OCI-LY1 (cell line): ENCODE measurements at regions not wholly inside any gene's neighbourhood (a gene's known extent, or its start where the extent isn't known, plus 50 kb on each side); places are given as distances from the start of the nearest gene placed in this dataset.

Experiments
- H2AFZ ChIP-seq: fragments of 200-600 bp; sonication (generic), shearing (Covaris generic); 2 replicates; pipeline ENCODE4 v1.6.0; 2014; ENCODE audit warnings: antibody characterized with exemption, mild to moderate bottlenecking, low read length
- H3F3A ChIP-seq: fragments of 200-600 bp; sonication (generic), shearing (Covaris generic); 2 replicates; pipeline ENCODE4 v1.6.0; 2014; ENCODE audit warnings: mild to moderate bottlenecking, antibody characterized with exemption, low read length, moderate library complexity; ENCODE audit not compliant: insufficient read depth
- H3K27ac ChIP-seq: fragments of 200-600 bp; sonication (generic); 2 replicates; pipeline ENCODE4 v1.5.1; 2014; ENCODE audit warnings: low read length, mixed run types, mild to moderate bottlenecking, low read depth; ENCODE audit not compliant: poor library complexity, severe bottlenecking
- H3K27me3 ChIP-seq: fragments of 200-600 bp; sonication (generic); 2 replicates; pipeline ENCODE4 v1.6.0; 2014; ENCODE audit warnings: antibody characterized with exemption, mild to moderate bottlenecking, low read length, moderate library complexity; ENCODE audit not compliant: insufficient read depth
- H3K36me3 ChIP-seq: fragments of 200-600 bp; sonication (generic); 2 replicates; pipeline ENCODE4 v1.6.1; 2014; ENCODE audit warnings: mild to moderate bottlenecking, antibody characterized with exemption, low read length, moderate library complexity, mixed read lengths; ENCODE audit not compliant: insufficient read depth
- H3K4me1 ChIP-seq: fragments of 200-600 bp; sonication (generic); 2 replicates; pipeline ENCODE4 v1.5.1; 2014; ENCODE audit warnings: mild to moderate bottlenecking, low read length, moderate library complexity; ENCODE audit not compliant: insufficient read depth, severe bottlenecking
- H3K4me2 ChIP-seq: fragments of 200-600 bp; sonication (generic), shearing (Covaris generic); 2 replicates; pipeline ENCODE4 v1.6.1; 2014; ENCODE audit warnings: low read length
- H3K4me3 ChIP-seq: fragments of 200-600 bp; sonication (generic); 2 replicates; pipeline ENCODE4 v1.5.1; 2014; ENCODE audit warnings: low read length, low read depth, mild to moderate bottlenecking, mixed read lengths; ENCODE audit not compliant: poor library complexity, severe bottlenecking
- H3K79me2 ChIP-seq: fragments of 200-600 bp; shearing (Covaris generic); 2 replicates; pipeline ENCODE4 v1.6.1; 2016; ENCODE audit warnings: mixed run types, low read length, mixed read lengths; ENCODE audit not compliant: insufficient read depth
- H3K9ac ChIP-seq: fragments of 200-600 bp; sonication (generic), shearing (Covaris generic); 2 replicates; pipeline ENCODE4 v1.6.1; 2014; ENCODE audit warnings: mild to moderate bottlenecking, low read length, mixed read lengths
- H3K9me2 ChIP-seq: fragments of 200-600 bp; sonication (generic), shearing (Covaris generic); 2 replicates; pipeline ENCODE4 v1.6.1; 2014; ENCODE audit warnings: low read depth, mild to moderate bottlenecking, low read length, mixed read lengths
- H3K9me3 ChIP-seq: fragments of 200-600 bp; shearing (Covaris generic); 2 replicates; pipeline ENCODE4 v1.6.1; 2014; ENCODE audit warnings: low read length, mixed read lengths
- H4K20me1 ChIP-seq: fragments of 200-600 bp; sonication (generic), shearing (Covaris generic); 2 replicates; pipeline ENCODE4 v1.6.0; 2016; ENCODE audit warnings: mild to moderate bottlenecking, low read length; ENCODE audit not compliant: insufficient read depth
- CTCF ChIP-seq: fragments of 200-600 bp; sonication (generic), shearing (Covaris generic); IDR thresholded peaks from 2 replicates; pipeline ENCODE4 v1.5.1; 2017; ENCODE audit warnings: mild to moderate bottlenecking, antibody characterized with exemption, low read length, moderate library complexity, mixed read lengths
- EZH2 ChIP-seq: fragments of 200-600 bp; sonication (generic), shearing (Covaris generic); IDR thresholded peaks from 2 replicates; pipeline ENCODE4 v1.8.0; 2017; ENCODE audit warnings: borderline replicate concordance, mixed run types, mild to moderate bottlenecking, antibody characterized with exemption, low read length, moderate library complexity, mixed read lengths

GRCh38 chr16:80300876-80301275 is 239.9 kb upstream of the DYNLRB2 start:
- Histone ChIP-seq H3K4me1 (no peaks in the 10 kb centered on the region), H3K9me2 (no peaks in the 10 kb centered on the region), H3K4me2 (no peak overlapping the region), H4K20me1 (no peaks in the 10 kb centered on the region), H3K79me2 (no peaks in the 10 kb centered on the region), H3K9ac (no peak overlapping the region), H3K36me3 (no peaks in the 10 kb centered on the region), H3K27ac (no peak overlapping the region), H3F3A (no peaks in the 10 kb centered on the region), H2AFZ (no peak overlapping the region), H3K9me3 (no peaks in the 10 kb centered on the region), H3K27me3 (no peaks in the 10 kb centered on the region), H3K4me3 (no peak overlapping the region)
- TF ChIP-seq EZH2 = no peak
- no peak for TF ChIP-seq CTCF

DNA sequence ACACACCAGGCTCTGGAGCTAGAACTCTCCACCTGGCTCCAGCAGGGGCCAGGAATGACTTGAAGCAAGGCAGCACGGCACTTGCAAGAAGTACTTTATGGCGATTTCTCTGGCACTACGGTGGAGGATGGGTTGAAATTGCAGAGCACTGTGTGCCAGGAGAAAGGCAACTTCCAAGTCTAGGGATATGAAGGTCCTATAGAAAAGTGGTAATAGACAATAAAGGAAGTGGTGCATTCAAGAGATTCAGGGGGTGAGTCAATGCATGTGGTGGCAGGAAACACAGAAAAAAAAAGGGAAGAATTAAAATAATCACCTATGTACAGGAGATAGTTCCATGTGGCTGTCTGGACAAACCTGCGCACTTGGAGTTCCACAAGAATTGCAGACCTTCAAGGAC is 240.3 kb upstream of the DYNLRB2 start:
- no peak for TF ChIP-seq CTCF
- no peak for TF ChIP-seq EZH2
- Histone ChIP-seq H3K27ac (no peak overlapping the region), H2AFZ (no peak overlapping the region)

GRCh38 chr16:80299416-80299815 is 241.4 kb upstream of the DYNLRB2 start:
- Histone ChIP-seq H3K79me2 (no peaks in the 10 kb centered on the region), H4K20me1 (no peaks in the 10 kb centered on the region), H3K27ac (no peak overlapping the region), H3K4me3 (no peak overlapping the region), H3K9me3 (no peaks in the 10 kb centered on the region), H2AFZ (no peak overlapping the region), H3K9me2 (no peaks in the 10 kb centered on the region), H3K36me3 (no peaks in the 10 kb centered on the region), H3K9ac (no peak overlapping the region), H3K27me3 (no peaks in the 10 kb centered on the region), H3K4me1 (no peaks in the 10 kb centered on the region), H3K4me2 (no peak overlapping the region), H3F3A (no peaks in the 10 kb centered on the region)
- TF ChIP-seq CTCF (no peak), EZH2 (no peak)

More for the DNA sequence above, 240.3 kb upstream of the DYNLRB2 start:
- Histone ChIP-seq H3K4me2 (no peak overlapping the region), H4K20me1 (no peaks in the 10 kb centered on the region), H3K4me3 (no peak overlapping the region), H3K79me2 (no peaks in the 10 kb centered on the region), H3F3A (no peaks in the 10 kb centered on the region), H3K4me1 (no peaks in the 10 kb centered on the region), H3K9ac (no peak overlapping the region), H3K27me3 (no peaks in the 10 kb centered on the region), H3K9me3 (no peaks in the 10 kb centered on the region), H3K9me2 (no peaks in the 10 kb centered on the region), H3K36me3 (no peaks in the 10 kb centered on the region)
